ENCODE measurements at regions not wholly inside any gene's neighbourhood (a gene's known extent, or its start where the extent isn't known, plus 50 kb on each side); places are given as distances from the start of the nearest gene placed in this dataset.

DNA sequence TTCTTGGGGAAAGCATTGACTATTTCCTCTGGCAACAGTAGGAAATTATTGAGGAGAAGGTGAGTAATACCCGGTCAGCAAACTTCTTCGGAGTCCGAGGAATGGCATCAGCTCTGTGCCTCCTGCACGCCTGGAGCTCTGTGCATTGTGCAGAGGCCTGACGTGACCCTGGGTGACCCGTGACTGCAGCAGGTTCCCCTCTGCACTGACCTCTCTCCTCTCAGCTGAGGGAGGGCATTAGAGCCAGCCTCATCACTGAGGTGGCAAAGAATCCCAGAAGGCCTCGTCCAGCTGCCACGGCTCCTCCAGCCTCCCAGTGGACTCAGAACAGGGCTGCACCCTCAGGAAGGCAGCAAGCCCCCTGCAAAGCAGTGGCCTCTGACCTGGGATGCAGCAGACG is 502.9 kb downstream of the CD83 start:
- Histone ChIP-seq H3K36me3 (ENCODE audit: control insufficient read depth, insufficient read depth, low read length) (no peaks in the 10 kb centered on the region), H3K9me3 (ENCODE audit: control insufficient read depth, insufficient read depth, low read depth, low read length) (no peaks in the 10 kb centered on the region), H3K27me3 (ENCODE audit: control insufficient read depth, insufficient read depth, low read length) (no peaks in the 10 kb centered on the region; the same call in 1 of the 2 replicates), H3K4me1 (ENCODE audit: control insufficient read depth, insufficient read depth, low read length) (no peaks in the 10 kb centered on the region), H3K4me3 (ENCODE audit: low read depth in 2 of 2, low read length in 2 of 2) (no peak overlapping the region), H3K27ac (ENCODE audit: low read length) (no peak overlapping the region)
- ATAC-seq (no peak), DNase-seq (ENCODE audit: low read depth, low spot score) (no peak)
- POLR2A ChIA-PET: no interaction called here
- no TSS peak for BruUV-seq (replicated peaks)
- CTCF ChIA-PET: interaction anchor here (0.7 kb wide), 1 partner anchor 90 kb away, joined by 8 read pairs; no protein-coding TSS in a partner anchor
- TF ChIP-seq SIN3A (IDR thresholded peaks at IDR 0.05; ENCODE audit: borderline replicate concordance, insufficient read depth, low read depth, low read length) (no peak), POLR2AphosphoS5 (IDR thresholded peaks at IDR 0.05; ENCODE audit: low read depth, low read length) (no peak), TCF7L2 (IDR thresholded peaks at IDR 0.05; ENCODE audit: low read depth, low read length) (no peak)
- TF ChIP-seq, protein P1, sequence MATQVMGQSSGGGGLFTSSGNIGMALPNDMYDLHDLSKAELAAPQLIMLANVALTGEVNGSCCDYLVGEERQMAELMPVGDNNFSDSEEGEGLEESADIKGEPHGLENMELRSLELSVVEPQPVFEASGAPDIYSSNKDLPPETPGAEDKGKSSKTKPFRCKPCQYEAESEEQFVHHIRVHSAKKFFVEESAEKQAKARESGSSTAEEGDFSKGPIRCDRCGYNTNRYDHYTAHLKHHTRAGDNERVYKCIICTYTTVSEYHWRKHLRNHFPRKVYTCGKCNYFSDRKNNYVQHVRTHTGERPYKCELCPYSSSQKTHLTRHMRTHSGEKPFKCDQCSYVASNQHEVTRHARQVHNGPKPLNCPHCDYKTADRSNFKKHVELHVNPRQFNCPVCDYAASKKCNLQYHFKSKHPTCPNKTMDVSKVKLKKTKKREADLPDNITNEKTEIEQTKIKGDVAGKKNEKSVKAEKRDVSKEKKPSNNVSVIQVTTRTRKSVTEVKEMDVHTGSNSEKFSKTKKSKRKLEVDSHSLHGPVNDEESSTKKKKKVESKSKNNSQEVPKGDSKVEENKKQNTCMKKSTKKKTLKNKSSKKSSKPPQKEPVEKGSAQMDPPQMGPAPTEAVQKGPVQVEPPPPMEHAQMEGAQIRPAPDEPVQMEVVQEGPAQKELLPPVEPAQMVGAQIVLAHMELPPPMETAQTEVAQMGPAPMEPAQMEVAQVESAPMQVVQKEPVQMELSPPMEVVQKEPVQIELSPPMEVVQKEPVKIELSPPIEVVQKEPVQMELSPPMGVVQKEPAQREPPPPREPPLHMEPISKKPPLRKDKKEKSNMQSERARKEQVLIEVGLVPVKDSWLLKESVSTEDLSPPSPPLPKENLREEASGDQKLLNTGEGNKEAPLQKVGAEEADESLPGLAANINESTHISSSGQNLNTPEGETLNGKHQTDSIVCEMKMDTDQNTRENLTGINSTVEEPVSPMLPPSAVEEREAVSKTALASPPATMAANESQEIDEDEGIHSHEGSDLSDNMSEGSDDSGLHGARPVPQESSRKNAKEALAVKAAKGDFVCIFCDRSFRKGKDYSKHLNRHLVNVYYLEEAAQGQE (IDR thresholded peaks at IDR 0.05; ENCODE audit: insufficient read depth in 1 of 2, low read depth in 2 of 2, low read length in 1 of 2): no peak
- in situ Hi-C loops (cut with HindIII; ENCODE audit: low pct_unique_long_range_greater_than_20kb, low sequenced_read_pairs) (no loop called here), intact Hi-C loops (cut with micrococcal nuclease; ENCODE audit: unreplicated experiment) (no loop called here)

DNA sequence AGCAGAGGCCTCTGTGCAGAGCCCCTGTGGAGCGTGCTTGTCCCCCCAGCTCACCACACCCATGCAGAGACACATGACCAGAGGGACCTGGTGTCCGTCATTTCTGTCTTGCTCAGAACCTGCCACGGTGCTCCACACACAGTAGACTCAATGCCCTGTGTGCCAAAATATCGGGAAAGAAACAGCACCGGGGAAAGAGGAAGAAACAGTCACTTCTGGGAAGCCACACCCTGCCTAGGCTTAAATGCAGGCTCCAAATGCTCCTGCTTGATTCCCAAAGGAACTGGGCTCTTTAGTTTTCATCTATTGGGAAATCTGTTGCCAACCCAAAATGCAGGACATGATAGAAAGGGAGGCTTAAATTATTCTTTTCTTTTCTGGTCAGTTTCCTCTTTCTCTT is 503.9 kb downstream of the CD83 start:
- Histone ChIP-seq H3K4me3 (ENCODE audit: low read depth in 2 of 2, low read length in 2 of 2) (no peak overlapping the region), H3K36me3 (ENCODE audit: control insufficient read depth, insufficient read depth, low read length) (no peaks in the 10 kb centered on the region), H3K9me3 (ENCODE audit: control insufficient read depth, insufficient read depth, low read depth, low read length) (no peaks in the 10 kb centered on the region), H3K27ac (ENCODE audit: low read length) (no peak overlapping the region), H3K4me1 (ENCODE audit: control insufficient read depth, insufficient read depth, low read length) (no peaks in the 10 kb centered on the region), H3K27me3 (ENCODE audit: control insufficient read depth, insufficient read depth, low read length) (no peaks in the 10 kb centered on the region; the same call in 1 of the 2 replicates)
- in situ Hi-C loops (cut with HindIII; ENCODE audit: low pct_unique_long_range_greater_than_20kb, low sequenced_read_pairs) (no loop called here), intact Hi-C loops (cut with micrococcal nuclease; ENCODE audit: unreplicated experiment) (no loop called here)
- BruUV-seq (replicated peaks): no TSS peak
- ATAC-seq (no peak), DNase-seq (ENCODE audit: low read depth, low spot score) (no peak)
- no peak for TF ChIP-seq TCF7L2 (IDR thresholded peaks at IDR 0.05; ENCODE audit: low read depth, low read length)
- TF ChIP-seq, protein P2, sequence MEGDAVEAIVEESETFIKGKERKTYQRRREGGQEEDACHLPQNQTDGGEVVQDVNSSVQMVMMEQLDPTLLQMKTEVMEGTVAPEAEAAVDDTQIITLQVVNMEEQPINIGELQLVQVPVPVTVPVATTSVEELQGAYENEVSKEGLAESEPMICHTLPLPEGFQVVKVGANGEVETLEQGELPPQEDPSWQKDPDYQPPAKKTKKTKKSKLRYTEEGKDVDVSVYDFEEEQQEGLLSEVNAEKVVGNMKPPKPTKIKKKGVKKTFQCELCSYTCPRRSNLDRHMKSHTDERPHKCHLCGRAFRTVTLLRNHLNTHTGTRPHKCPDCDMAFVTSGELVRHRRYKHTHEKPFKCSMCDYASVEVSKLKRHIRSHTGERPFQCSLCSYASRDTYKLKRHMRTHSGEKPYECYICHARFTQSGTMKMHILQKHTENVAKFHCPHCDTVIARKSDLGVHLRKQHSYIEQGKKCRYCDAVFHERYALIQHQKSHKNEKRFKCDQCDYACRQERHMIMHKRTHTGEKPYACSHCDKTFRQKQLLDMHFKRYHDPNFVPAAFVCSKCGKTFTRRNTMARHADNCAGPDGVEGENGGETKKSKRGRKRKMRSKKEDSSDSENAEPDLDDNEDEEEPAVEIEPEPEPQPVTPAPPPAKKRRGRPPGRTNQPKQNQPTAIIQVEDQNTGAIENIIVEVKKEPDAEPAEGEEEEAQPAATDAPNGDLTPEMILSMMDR (IDR thresholded peaks at IDR 0.05): no peak
- TF ChIP-seq, protein P1 (IDR thresholded peaks at IDR 0.05; ENCODE audit: insufficient read depth in 1 of 2, low read depth in 2 of 2, low read length in 1 of 2): no peak
- no peak for TF ChIP-seq SIN3A (IDR thresholded peaks at IDR 0.05; ENCODE audit: borderline replicate concordance, insufficient read depth, low read depth, low read length)
- TF ChIP-seq POLR2AphosphoS5 (IDR thresholded peaks at IDR 0.05; ENCODE audit: low read depth, low read length): no peak
- POLR2A ChIA-PET: interaction anchor here (0.6 kb wide), 1 partner anchor 331 kb away, joined by 3 read pairs; no protein-coding TSS in a partner anchor
- CTCF ChIA-PET: interaction anchor here (0.7 kb wide), 1 partner anchor 167 kb away, joined by 4 read pairs; no protein-coding TSS in a partner anchor
